HL-60 (cell line): ENCODE measurements at regions not wholly inside any gene's neighbourhood (a gene's known extent, or its start where the extent isn't known, plus 50 kb on each side); places are given as distances from the start of the nearest gene placed in this dataset.

Source experiments
- CTCF ChIP-seq: IDR thresholded peaks from one replicate; pipeline ENCODE4 v1.5.1; 2011; ENCODE audit warnings: low read length, control low read depth, inconsistent platforms; ENCODE audit not compliant: insufficient read depth
- GABPA ChIP-seq: IDR thresholded peaks from 2 replicates; pipeline ENCODE4 v1.6.1; 2012; ENCODE audit warnings: low read depth
- POLR2AphosphoS5 ChIP-seq: IDR thresholded peaks from 2 replicates; pipeline ENCODE4 v1.6.1; 2012; ENCODE audit warnings: low read depth
- REST ChIP-seq: IDR thresholded peaks from 2 replicates; pipeline ENCODE4 v1.6.1; 2012; ENCODE audit warnings: low read depth; ENCODE audit not compliant: insufficient replicate concordance
- SPI1 ChIP-seq: IDR thresholded peaks from 2 replicates; pipeline ENCODE4 v1.6.1; 2012; ENCODE audit warnings: low read depth, mild to moderate bottlenecking, borderline replicate concordance

GRCh38 chr17:54848368-54848987 is 52.2 kb upstream of the TOM1L1 start:
- TF ChIP-seq POLR2AphosphoS5 (no peak), CTCF (no peak), GABPA (no peak), REST (no peak), SPI1 (no peak)
